Panc1 (cell line): ENCODE measurements at regions not wholly inside any gene's neighbourhood (a gene's known extent, or its start where the extent isn't known, plus 50 kb on each side); places are given as distances from the start of the nearest gene placed in this dataset.

Experiments used
- ATAC-seq: fragments of 200-7000 bp; cut with Tn5 transposase; 2 replicates; pipeline ENCODE4 v1.9.1; 2020; ENCODE audit warnings: mild to moderate bottlenecking, moderate library complexity
- BruUV-seq: library from RNA; stranded (reverse); fragments of 400-500 nt; replicated peaks from 2 replicates; lab custom pipeline; 2021; lab: Mats Ljungman, UMichigan
- CTCF ChIA-PET: fragments of 300-600 bp; sonication (Branson Sonifier 250); formaldehyde crosslinking; loops from one replicate; lab custom pipeline; 2022; ENCODE audit warnings: antibody characterized with exemption; lab: Charles Lee
- POLR2A ChIA-PET: fragments of 300-600 bp; sonication (Branson Sonifier 250); formaldehyde crosslinking; loops from one replicate; lab custom pipeline; 2022; ENCODE audit warnings: antibody characterized with exemption; lab: Charles Lee
- DNase-seq: peaks from one replicate; pipeline ENCODE4 v3.0.0-alpha.2; 2010; ENCODE audit warnings: low read depth, low spot score
- H3K27ac ChIP-seq: 2 replicates; pipeline ENCODE4 v1.5.1; 2011; ENCODE audit warnings: mild to moderate bottlenecking, low read length, inconsistent platforms
- H3K27me3 ChIP-seq: fragments of 200-500 bp; sonication (Bioruptor generic); 2 replicates; pipeline ENCODE4 v1.6.0; 2014; ENCODE audit warnings: low read length, inconsistent platforms; ENCODE audit not compliant: control insufficient read depth, insufficient read depth
- H3K36me3 ChIP-seq: fragments of 200-500 bp; sonication (Bioruptor generic); 2 replicates; pipeline ENCODE4 v1.5.1; 2014; ENCODE audit warnings: inconsistent platforms, mild to moderate bottlenecking, low read length, moderate library complexity; ENCODE audit not compliant: control insufficient read depth, insufficient read depth
- H3K4me1 ChIP-seq: 2 replicates; pipeline ENCODE4 v1.5.1; 2011; ENCODE audit warnings: inconsistent platforms, mild to moderate bottlenecking, low read length, moderate library complexity; ENCODE audit not compliant: control insufficient read depth, insufficient read depth
- H3K4me3 ChIP-seq, 2 experiments: 2 replicates each; pipeline ENCODE4 v1.5.1; 2011 to 2012; ENCODE audit warnings: low read depth in 2 of 2, low read length in 2 of 2, mild to moderate bottlenecking in 2 of 2, inconsistent platforms in 1 of 2, moderate library complexity in 1 of 2
- H3K9me3 ChIP-seq: fragments of 200-500 bp; sonication (Bioruptor generic); 2 replicates; pipeline ENCODE4 v1.5.1; 2014; ENCODE audit warnings: low read depth, mild to moderate bottlenecking, inconsistent platforms, low read length, moderate library complexity; ENCODE audit not compliant: control insufficient read depth, insufficient read depth
- CTCF ChIP-seq: fragments of 450-650 bp; IDR thresholded peaks from 2 replicates; pipeline ENCODE4 v1.5.1; 2017; ENCODE audit warnings: mild to moderate bottlenecking
- POLR2AphosphoS5 ChIP-seq: IDR thresholded peaks from 2 replicates; pipeline ENCODE4 v1.6.1; 2012; ENCODE audit warnings: mild to moderate bottlenecking, low read depth, low read length, moderate library complexity
- REST ChIP-seq, 2 experiments: IDR thresholded peaks; 2 replicates each; pipeline ENCODE4 v1.6.1; 2011 to 2012; ENCODE audit warnings: low read depth in 2 of 2, control low read depth in 1 of 2, low read length in 1 of 2, mild to moderate bottlenecking in 1 of 2, moderate library complexity in 1 of 2; ENCODE audit not compliant: insufficient read depth in 1 of 2
- SIN3A ChIP-seq: IDR thresholded peaks from 2 replicates; pipeline ENCODE4 v1.6.1; 2012; ENCODE audit warnings: low read depth, mild to moderate bottlenecking, low read length, moderate library complexity, borderline replicate concordance; ENCODE audit not compliant: insufficient read depth
- TCF7L2 ChIP-seq: IDR thresholded peaks from 2 replicates; pipeline ENCODE4 v1.6.1; 2011; ENCODE audit warnings: mild to moderate bottlenecking, low read depth, low read length, inconsistent platforms
- in situ Hi-C: cut with HindIII; loops from 2 replicates; pipeline ENCODE4 v1.10.0; 2016; ENCODE audit warnings: low sequenced_read_pairs, low pct_unique_long_range_greater_than_20kb
- intact Hi-C: fragments of 100-400 bp; cut with micrococcal nuclease; formaldehyde crosslinking; loops from one replicate; pipeline ENCODE4 v1.10.0; 2022; ENCODE audit not compliant: unreplicated experiment

GRCh38 chr5:4038994-4039393 lies 443.4 kb downstream of the IRX1 start:
- H3K36me3 ChIP-seq = no peaks in the 10 kb centered on the region
- intact Hi-C loops = no loop called here
- ATAC-seq = no peak

GRCh38 chr5:4042311-4042710 lies 446.7 kb downstream of the IRX1 start:
- DNase-seq (no peak), ATAC-seq (no peak)
- Histone ChIP-seq H3K4me3 (no peak overlapping the region), H3K27me3 (no peaks in the 10 kb centered on the region), H3K9me3 (no peaks in the 10 kb centered on the region), H3K27ac (no peak overlapping the region), H3K4me1 (no peaks in the 10 kb centered on the region), H3K36me3 (no peaks in the 10 kb centered on the region)
- intact Hi-C loops = no loop called here
- in situ Hi-C loops = no loop called here
- BruUV-seq = no TSS peak
- POLR2A ChIA-PET = no interaction called here
- TF ChIP-seq POLR2AphosphoS5 (no peak), TCF7L2 (no peak), CTCF (no peak), SIN3A (no peak)
- CTCF ChIA-PET = no interaction called here

More at GRCh38 chr5:4038994-4039393, 443.4 kb downstream of the IRX1 start:
- POLR2A ChIA-PET = no interaction called here
- Histone ChIP-seq H3K9me3 (no peaks in the 10 kb centered on the region), H3K4me1 (no peaks in the 10 kb centered on the region), H3K27ac (no peak overlapping the region), H3K4me3 (no peak overlapping the region), H3K27me3 (no peaks in the 10 kb centered on the region)
- DNase-seq = no peak
- in situ Hi-C loops = no loop called here
- BruUV-seq = no TSS peak
- CTCF ChIA-PET = no interaction called here
- TF ChIP-seq REST (IDR thresholded peaks at IDR 0.05; ENCODE audit: insufficient read depth in 1 of 2, low read depth in 2 of 2, low read length in 1 of 2) (no peak), SIN3A (no peak), POLR2AphosphoS5 (no peak), TCF7L2 (no peak), CTCF (no peak)

GRCh38 chr5:4043135-4043534 lies 447.5 kb downstream of the IRX1 start:
- no peak for TF ChIP-seq TCF7L2
- no peak for TF ChIP-seq POLR2AphosphoS5
- TF ChIP-seq SIN3A = no peak
- no peak for TF ChIP-seq REST (IDR thresholded peaks at IDR 0.05; ENCODE audit: insufficient read depth in 1 of 2, low read depth in 2 of 2, low read length in 1 of 2)
- TF ChIP-seq CTCF = no peak
- Histone ChIP-seq H3K9me3 (no peaks in the 10 kb centered on the region), H3K27ac (no peak overlapping the region), H3K4me3 (no peak overlapping the region), H3K36me3 (no peaks in the 10 kb centered on the region), H3K27me3 (no peaks in the 10 kb centered on the region), H3K4me1 (no peaks in the 10 kb centered on the region)
- intact Hi-C loops (no loop called here), in situ Hi-C loops (no loop called here)
- ChIA-PET CTCF (no interaction called here), POLR2A (no interaction called here)
- BruUV-seq = no TSS peak
- DNase-seq (no peak), ATAC-seq (no peak)
